ENCODE measurements at regions not wholly inside any gene's neighbourhood (a gene's known extent, or its start where the extent isn't known, plus 50 kb on each side); places are given as distances from the start of the nearest gene placed in this dataset.

DNA sequence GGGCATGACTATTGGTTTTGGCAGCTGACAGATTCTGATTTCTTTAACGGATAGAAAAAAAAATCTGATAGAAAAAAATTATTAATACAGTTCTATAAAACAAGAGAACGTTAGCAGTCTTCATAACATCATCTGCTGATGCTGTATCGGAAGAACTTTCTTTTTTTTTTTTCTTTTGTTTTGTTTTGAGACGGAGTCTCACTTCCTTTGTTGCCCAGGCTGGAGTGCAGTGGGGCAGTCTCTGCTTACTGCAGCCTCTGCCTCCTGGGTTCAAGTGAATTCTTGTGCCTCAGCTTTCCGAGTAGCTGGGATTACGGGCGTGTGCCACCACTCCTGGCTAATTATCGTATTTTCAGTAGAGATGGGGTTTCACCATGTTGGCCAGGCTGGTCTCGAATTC is 271.2 kb upstream of the DPPA4 start:
- no peak for TF ChIP-seq POLR2A (IDR thresholded peaks at IDR 0.05)
- TF ChIP-seq, protein P1, sequence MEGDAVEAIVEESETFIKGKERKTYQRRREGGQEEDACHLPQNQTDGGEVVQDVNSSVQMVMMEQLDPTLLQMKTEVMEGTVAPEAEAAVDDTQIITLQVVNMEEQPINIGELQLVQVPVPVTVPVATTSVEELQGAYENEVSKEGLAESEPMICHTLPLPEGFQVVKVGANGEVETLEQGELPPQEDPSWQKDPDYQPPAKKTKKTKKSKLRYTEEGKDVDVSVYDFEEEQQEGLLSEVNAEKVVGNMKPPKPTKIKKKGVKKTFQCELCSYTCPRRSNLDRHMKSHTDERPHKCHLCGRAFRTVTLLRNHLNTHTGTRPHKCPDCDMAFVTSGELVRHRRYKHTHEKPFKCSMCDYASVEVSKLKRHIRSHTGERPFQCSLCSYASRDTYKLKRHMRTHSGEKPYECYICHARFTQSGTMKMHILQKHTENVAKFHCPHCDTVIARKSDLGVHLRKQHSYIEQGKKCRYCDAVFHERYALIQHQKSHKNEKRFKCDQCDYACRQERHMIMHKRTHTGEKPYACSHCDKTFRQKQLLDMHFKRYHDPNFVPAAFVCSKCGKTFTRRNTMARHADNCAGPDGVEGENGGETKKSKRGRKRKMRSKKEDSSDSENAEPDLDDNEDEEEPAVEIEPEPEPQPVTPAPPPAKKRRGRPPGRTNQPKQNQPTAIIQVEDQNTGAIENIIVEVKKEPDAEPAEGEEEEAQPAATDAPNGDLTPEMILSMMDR (IDR thresholded peaks at IDR 0.05), result no peak
